Testis (tissue), 2 donors: ENCODE measurements at regions not wholly inside any gene's neighbourhood (a gene's known extent, or its start where the extent isn't known, plus 50 kb on each side); places are given as distances from the start of the nearest gene placed in this dataset.

ENCODE experiments used
- DNase-seq: peaks from one replicate; pipeline ENCODE4 v3.0.0-alpha.2; 2019
- H3K27ac ChIP-seq, 2 donors: fragments of 200-600 bp; sonication (generic); one replicate each; pipeline ENCODE4 v1.5.1; 2019
- H3K27me3 ChIP-seq: fragments of 200-600 bp; sonication (generic); one replicate; pipeline ENCODE4 v1.5.1; 2019
- H3K36me3 ChIP-seq: fragments of 200-600 bp; sonication (generic); one replicate; pipeline ENCODE4 v1.5.1; 2017; ENCODE audit warnings: low read depth; ENCODE audit errors: missing control alignments
- H3K4me1 ChIP-seq: fragments of 200-600 bp; sonication (generic); one replicate; pipeline ENCODE4 v1.5.1; 2019
- H3K4me3 ChIP-seq, 2 donors: fragments of 200-600 bp; sonication (generic); one replicate each; pipeline ENCODE4 v1.5.1; 2017 to 2019
- H3K9me3 ChIP-seq: fragments of 200-600 bp; sonication (generic); one replicate; pipeline ENCODE4 v1.5.1; 2017
- CTCF ChIP-seq, 3 experiments: fragments of 450-650 bp in 2 of 3; fragments of 200-600 bp in 1 of 3; sonication (generic) in 1 of 3; IDR thresholded peaks; one replicate each; pipeline ENCODE4 v1.5.1; 2016 to 2019; ENCODE audit warnings: antibody characterized with exemption in 3 of 3, mild to moderate bottlenecking in 2 of 3, moderate library complexity in 1 of 3
- POLR2A ChIP-seq: fragments of 450-650 bp; IDR thresholded peaks from one replicate; pipeline ENCODE4 v1.6.1; 2017; ENCODE audit warnings: antibody characterized with exemption, mild to moderate bottlenecking, moderate library complexity
- WGBS, 2 donors: methylation state at CpG; one replicate each; pipeline ENCODE4 v1.1.5; 2018; 5-methylcytosine and 5-hydroxymethylcytosine counted together
- intact Hi-C: fragments of 100-400 bp; cut with DNase I; formaldehyde crosslinking; loops from one replicate; pipeline ENCODE4 v1.15.1; 2023; ENCODE audit warnings: low total_unique reads

DNA sequence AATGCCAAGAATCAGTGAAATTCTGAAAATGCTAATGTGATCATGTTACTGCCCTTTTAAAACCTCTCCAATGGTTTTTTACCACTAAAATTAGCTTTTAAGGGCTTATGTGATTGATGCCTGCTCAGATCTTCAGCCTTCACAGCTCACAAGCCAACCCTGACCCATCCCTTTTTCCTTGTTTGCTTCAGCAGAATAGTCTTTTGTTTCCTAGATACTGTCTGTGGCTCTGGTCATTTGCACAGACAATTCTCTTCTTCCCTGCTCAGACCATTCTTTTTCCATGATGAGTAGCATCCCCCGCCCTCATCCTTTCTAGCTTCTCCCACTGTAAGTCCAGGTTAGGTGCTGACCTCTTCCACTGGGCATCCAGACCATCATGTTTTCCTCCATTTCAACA is 164.9 kb upstream of the NT5C1B start:
- no peak for DNase-seq
- Histone ChIP-seq H3K4me3 (no peak overlapping the region), H3K27ac (no peak overlapping the region), H3K9me3 (no peaks in the 10 kb centered on the region), H3K4me1 (peaks cover 16% of the 10 kb centered on the region), H3K27me3 (no peaks in the 10 kb centered on the region), H3K36me3 (no peaks in the 10 kb centered on the region)
- WGBS, 2 donors = 91 to 94% methylated on average over 1 of the region's 1 CpG
- TF ChIP-seq POLR2A = no peak
- no peak for TF ChIP-seq CTCF (IDR thresholded peaks at IDR 0.05)
- intact Hi-C loops = no loop called here

- TF ChIP-seq CTCF (IDR thresholded peaks at IDR 0.05) (no peak), POLR2A (no peak)
- WGBS, 2 donors = 81 to 87% methylated on average over 4 of the region's 4 CpGs
- intact Hi-C loops = no loop called here
Observed at GRCh38 chr2:18753722-18754121, 164.4 kb upstream of the NT5C1B start.

GRCh38 chr2:18752667-18753422 is 163.5 kb upstream of the NT5C1B start:
- H3K9me3 ChIP-seq = no peaks in the 10 kb centered on the region
- no peaks in the 10 kb centered on the region for H3K27me3 ChIP-seq
- intact Hi-C loops = no loop called here
- no peak for TF ChIP-seq POLR2A
- TF ChIP-seq CTCF (IDR thresholded peaks at IDR 0.05) = no peak
- no peak overlapping the region for H3K27ac ChIP-seq
- WGBS, 2 donors = 77 to 83% methylated on average over 6 of the region's 6 CpGs
- peaks cover 16% of the 10 kb centered on the region for H3K4me1 ChIP-seq
- no peak for DNase-seq
- no peak overlapping the region for H3K4me3 ChIP-seq
- no peaks in the 10 kb centered on the region for H3K36me3 ChIP-seq

More at GRCh38 chr2:18753722-18754121, 164.4 kb upstream of the NT5C1B start:
- no peak for DNase-seq
- Histone ChIP-seq H3K27ac (no peak overlapping the region), H3K27me3 (no peaks in the 10 kb centered on the region), H3K4me3 (no peak overlapping the region), H3K4me1 (peaks cover 16% of the 10 kb centered on the region), H3K36me3 (no peaks in the 10 kb centered on the region), H3K9me3 (no peaks in the 10 kb centered on the region)

- WGBS, 2 donors = 51 to 57% methylated on average over 10 of the region's 10 CpGs
- peak overlapping the region in 1 of 2 donors; percentile 30 for H3K27ac ChIP-seq
- DNase-seq = peak; percentile 23
Observed at GRCh38 chr2:18752022-18752493, 162.7 kb upstream of the NT5C1B start.

More at GRCh38 chr2:18752022-18752493, 162.7 kb upstream of the NT5C1B start:
- intact Hi-C loops = no loop called here
- Histone ChIP-seq H3K27me3 (no peaks in the 10 kb centered on the region), H3K9me3 (no peaks in the 10 kb centered on the region), H3K4me3 (no peak overlapping the region), H3K4me1 (peaks cover 16% of the 10 kb centered on the region), H3K36me3 (no peaks in the 10 kb centered on the region)
- TF ChIP-seq POLR2A = no peak
- TF ChIP-seq CTCF (IDR thresholded peaks at IDR 0.05) = no peak
